C4-2B (cell line): ENCODE measurements at regions not wholly inside any gene's neighbourhood (a gene's known extent, or its start where the extent isn't known, plus 50 kb on each side); places are given as distances from the start of the nearest gene placed in this dataset.

ENCODE experiments used
- H3K27ac ChIP-seq: fragments of 450-650 bp; 2 replicates; pipeline ENCODE4 v1.5.1; 2017
- CTCF ChIP-seq: fragments of 450-650 bp; conservative IDR thresholded peaks from 2 replicates; pipeline ENCODE4 v1.5.1; 2017; ENCODE audit warnings: mild to moderate bottlenecking
- ZFX ChIP-seq: fragments of 450-650 bp; IDR thresholded peaks from 2 replicates; pipeline ENCODE4 v1.6.1; 2017

- H3K27ac ChIP-seq: no peak overlapping the region
- no peak for TF ChIP-seq ZFX
- TF ChIP-seq CTCF: no peak
Observed at GRCh38 chr6:97820400-97820799, 537.4 kb upstream of the MMS22L start.

- no peak overlapping the region for H3K27ac ChIP-seq
- TF ChIP-seq ZFX: no peak
- TF ChIP-seq CTCF: no peak
Observed at GRCh38 chr6:97822632-97823031, 539.6 kb upstream of the MMS22L start.

GRCh38 chr6:97841763-97842162, 558.7 kb upstream of the MMS22L start:
- no peak for TF ChIP-seq ZFX
- TF ChIP-seq CTCF: no peak

GRCh38 chr6:97842521-97842920, 559.5 kb upstream of the MMS22L start:
- no peak overlapping the region for H3K27ac ChIP-seq

More at GRCh38 chr6:97841763-97842162, 558.7 kb upstream of the MMS22L start:
- H3K27ac ChIP-seq: no peak overlapping the region

GRCh38 chr6:97849390-97849789, 566.4 kb upstream of the MMS22L start:
- H3K27ac ChIP-seq: no peak overlapping the region
- TF ChIP-seq CTCF (no peak), ZFX (no peak)

More at GRCh38 chr6:97842521-97842920, 559.5 kb upstream of the MMS22L start:
- TF ChIP-seq ZFX (no peak), CTCF (no peak)

GRCh38 chr6:97850458-97851212, 567.6 kb upstream of the MMS22L start:
- TF ChIP-seq CTCF: no peak
- no peak for TF ChIP-seq ZFX
- H3K27ac ChIP-seq: no peak overlapping the region

- H3K27ac ChIP-seq: no peak overlapping the region
- no peak for TF ChIP-seq CTCF
- TF ChIP-seq ZFX: no peak
Observed at GRCh38 chr6:97863697-97864096, 580.7 kb upstream of the MMS22L start.
